Spleen (tissue), 7 donors: ENCODE measurements at regions not wholly inside any gene's neighbourhood (a gene's known extent, or its start where the extent isn't known, plus 50 kb on each side); places are given as distances from the start of the nearest gene placed in this dataset.

Experiments
- CTCF ChIP-seq, 11 experiments: fragments of 200-600 bp in 7 of 11; fragments of 450-650 bp in 4 of 11; sonication (generic) in 4 of 11; IDR thresholded peaks in 8 of 11; conservative IDR thresholded peaks in 3 of 11; 1 replicate in 7 of 11; 2 replicates in 4 of 11; pipeline versions ENCODE4 v1.4.0 to v1.8.0; 2016 to 2021; ENCODE audit warnings: antibody characterized with exemption in 11 of 11, inconsistent platforms in 4 of 11, mild to moderate bottlenecking in 1 of 11
- POLR2A ChIP-seq, 3 donors: fragments of 450-650 bp; IDR thresholded peaks; one replicate each; pipeline ENCODE4 v1.5.1; 2017; ENCODE audit warnings: antibody characterized with exemption in 3 of 3, mild to moderate bottlenecking in 1 of 3
- donor health status: DM: no; HTN: no; CAD: no; lungs with moderate emphysema.
- donor health status: DM: no; HTN: no; CAD: no.
- donor health status: DM: no; HTN: no; CAD: no.

GRCh38 chr2:75790814-75791467 is 80.2 kb upstream of the GCFC2 start:
- TF ChIP-seq CTCF (IDR thresholded peaks at IDR 0.05 in 8 of 11, conservative IDR thresholded peaks at IDR 0.05 in 3 of 11), result no peak
- TF ChIP-seq POLR2A (IDR thresholded peaks at IDR 0.05), result no peak
